NCI-H526 treated with DMSO at 0.1 percent for 48 hours (cell line): ENCODE measurements at regions not wholly inside any gene's neighbourhood (a gene's known extent, or its start where the extent isn't known, plus 50 kb on each side); places are given as distances from the start of the nearest gene placed in this dataset.

Source experiments
- DNase-seq: peaks from one replicate; lab custom pipeline; 2025; lab: John Stamatoyannopoulos, UW

GRCh38 chr13:74966814-74967424, 515.0 kb downstream of the TBC1D4 start:
- no peak for DNase-seq

- DNase-seq = no peak
Observed at GRCh38 chr13:74966275-74966674, 515.7 kb downstream of the TBC1D4 start.

- DNase-seq = no peak
Observed at GRCh38 chr13:74945637-74946036, 536.3 kb downstream of the TBC1D4 start.

GRCh38 chr13:74931698-74932433, 550.1 kb downstream of the TBC1D4 start:
- no peak for DNase-seq

- DNase-seq = no peak
Observed at GRCh38 chr13:74930402-74931165, 551.4 kb downstream of the TBC1D4 start.

GRCh38 chr13:74929436-74929835, 552.5 kb downstream of the TBC1D4 start:
- no peak for DNase-seq

GRCh38 chr13:74927823-74928222, 554.1 kb downstream of the TBC1D4 start:
- no peak for DNase-seq

- no peak for DNase-seq
Observed at GRCh38 chr13:74922963-74923362, 559.0 kb downstream of the TBC1D4 start.

- DNase-seq = no peak
Observed at GRCh38 chr13:74921326-74921725, 560.6 kb downstream of the TBC1D4 start.

GRCh38 chr13:74920920-74921319, 561.0 kb downstream of the TBC1D4 start:
- DNase-seq = no peak

GRCh38 chr13:74920361-74920760, 561.6 kb downstream of the TBC1D4 start:
- DNase-seq = peak; percentile 64

GRCh38 chr13:74919914-74920313, 562.1 kb downstream of the TBC1D4 start:
- DNase-seq = no peak

- DNase-seq = no peak
Observed at GRCh38 chr13:74912898-74913297, 569.1 kb downstream of the TBC1D4 start.

- DNase-seq = no peak
Observed at GRCh38 chr13:74910415-74910814, 571.6 kb downstream of the TBC1D4 start.

- DNase-seq = no peak
Observed at GRCh38 chr13:74907788-74908187, 574.2 kb downstream of the TBC1D4 start.

- no peak for DNase-seq
Observed at GRCh38 chr13:74904556-74904955, 577.4 kb downstream of the TBC1D4 start.

GRCh38 chr13:74895042-74895796, 586.8 kb downstream of the TBC1D4 start:
- no peak for DNase-seq

GRCh38 chr13:74892096-74892495, 589.9 kb downstream of the TBC1D4 start:
- DNase-seq = no peak

GRCh38 chr13:74891610-74892009, 590.4 kb downstream of the TBC1D4 start:
- DNase-seq = no peak

GRCh38 chr13:74889321-74889720, 592.6 kb downstream of the TBC1D4 start:
- no peak for DNase-seq

GRCh38 chr13:74886502-74886901, 595.5 kb downstream of the TBC1D4 start:
- DNase-seq = no peak

GRCh38 chr13:74883834-74884233, 598.1 kb downstream of the TBC1D4 start:
- no peak for DNase-seq
